ENCODE measurements at regions not wholly inside any gene's neighbourhood (a gene's known extent, or its start where the extent isn't known, plus 50 kb on each side); places are given as distances from the start of the nearest gene placed in this dataset.

GRCh38 chr7:10038351-10038750 is 935.3 kb upstream of the PHF14 start:
- TF ChIP-seq CTCF (IDR thresholded peaks at IDR 0.05; ENCODE audit: insufficient read depth, low read depth, low read length) (no peak), EZH2 (IDR thresholded peaks at IDR 0.05; ENCODE audit: insufficient read depth, low read length) (no peak)
- no peaks in the 10 kb centered on the region for H4K20me1 ChIP-seq (ENCODE audit: insufficient read depth, low read length)
- Mint-ChIP-seq H3K27ac (ENCODE audit: unreplicated experiment) (no peak overlapping the region), H3K9me3 (ENCODE audit: unreplicated experiment) (no peaks in the 10 kb centered on the region), H3K4me3 (ENCODE audit: unreplicated experiment) (no peak overlapping the region), H3K4me1 (ENCODE audit: low read depth, unreplicated experiment) (peaks cover 17% of the 10 kb centered on the region), H3K27me3 (ENCODE audit: low read depth, unreplicated experiment) (no peaks in the 10 kb centered on the region), H3K36me3 (ENCODE audit: low read depth, unreplicated experiment) (no peaks in the 10 kb centered on the region)
- no peak overlapping the region for H3K4me2 ChIP-seq (ENCODE audit: low read length)
- H2AFZ ChIP-seq (ENCODE audit: low read depth, low read length), result no peak overlapping the region
- no peak overlapping the region for H3K4me3 ChIP-seq (ENCODE audit: insufficient read depth, low read depth, low read length)
- H3K27ac ChIP-seq (ENCODE audit: low read depth, low read length), result no peak overlapping the region
- no peak overlapping the region for H3K9ac ChIP-seq (ENCODE audit: low read length)
- peak; percentile 9 for FAIRE-seq
- no peak for DNase-seq (ENCODE audit: low read depth)
- no peaks in the 10 kb centered on the region for H3K79me2 ChIP-seq (ENCODE audit: insufficient read depth, low read length)
- no peaks in the 10 kb centered on the region for H3K4me1 ChIP-seq (ENCODE audit: insufficient read depth, low read length)
- no peaks in the 10 kb centered on the region for H3K36me3 ChIP-seq (ENCODE audit: insufficient read depth, low read length)
- H3K9me3 ChIP-seq (ENCODE audit: insufficient read depth, low read depth, low read length), result no peaks in the 10 kb centered on the region
- no peaks in the 10 kb centered on the region for H3K27me3 ChIP-seq (ENCODE audit: insufficient read depth, low read length)

DNA sequence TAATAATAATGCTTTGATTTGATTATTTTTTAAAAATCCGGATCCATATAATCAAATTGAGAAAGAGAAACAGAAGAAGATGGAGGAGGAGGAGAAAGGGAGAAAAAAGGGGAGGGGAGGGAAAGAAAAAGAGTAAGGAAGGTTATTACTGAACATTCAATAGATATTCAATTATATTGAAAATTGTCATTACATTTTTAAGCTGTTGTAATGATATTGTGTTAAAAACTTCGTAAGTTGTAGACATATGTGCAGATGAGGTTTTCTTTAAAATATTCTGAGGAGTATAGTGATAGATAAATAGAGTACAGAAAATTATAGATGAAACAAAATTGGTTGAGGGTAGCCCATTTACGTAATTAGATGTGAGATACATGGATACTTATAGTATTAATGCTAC is 933.0 kb upstream of the PHF14 start:
- peaks cover 2% of the 10 kb centered on the region for H3K4me1 Mint-ChIP-seq (ENCODE audit: low read depth, unreplicated experiment)
- Histone ChIP-seq H3K4me2 (ENCODE audit: low read length) (no peak overlapping the region), H3K36me3 (ENCODE audit: insufficient read depth, low read length) (no peaks in the 10 kb centered on the region), H3K27ac (ENCODE audit: low read depth, low read length) (no peak overlapping the region), H3K9me3 (ENCODE audit: insufficient read depth, low read depth, low read length) (no peaks in the 10 kb centered on the region), H4K20me1 (ENCODE audit: insufficient read depth, low read length) (no peaks in the 10 kb centered on the region), H3K79me2 (ENCODE audit: insufficient read depth, low read length) (no peaks in the 10 kb centered on the region), H2AFZ (ENCODE audit: low read depth, low read length) (no peak overlapping the region), H3K4me3 (ENCODE audit: insufficient read depth, low read depth, low read length) (no peak overlapping the region), H3K9ac (ENCODE audit: low read length) (no peak overlapping the region), H3K27me3 (ENCODE audit: insufficient read depth, low read length) (no peaks in the 10 kb centered on the region), H3K4me1 (ENCODE audit: insufficient read depth, low read length) (no peaks in the 10 kb centered on the region)
- no peaks in the 10 kb centered on the region for H3K36me3 Mint-ChIP-seq (ENCODE audit: low read depth, unreplicated experiment)
- DNase-seq (ENCODE audit: low read depth) (no peak), FAIRE-seq (no peak)
- no peaks in the 10 kb centered on the region for H3K27me3 Mint-ChIP-seq (ENCODE audit: low read depth, unreplicated experiment)
- no peak overlapping the region for H3K4me3 Mint-ChIP-seq (ENCODE audit: unreplicated experiment)
- no peaks in the 10 kb centered on the region for H3K9me3 Mint-ChIP-seq (ENCODE audit: unreplicated experiment)
- H3K27ac Mint-ChIP-seq (ENCODE audit: unreplicated experiment), result no peak overlapping the region
- TF ChIP-seq EZH2 (IDR thresholded peaks at IDR 0.05; ENCODE audit: insufficient read depth, low read length) (no peak), CTCF (IDR thresholded peaks at IDR 0.05; ENCODE audit: insufficient read depth, low read depth, low read length) (no peak)

DNA sequence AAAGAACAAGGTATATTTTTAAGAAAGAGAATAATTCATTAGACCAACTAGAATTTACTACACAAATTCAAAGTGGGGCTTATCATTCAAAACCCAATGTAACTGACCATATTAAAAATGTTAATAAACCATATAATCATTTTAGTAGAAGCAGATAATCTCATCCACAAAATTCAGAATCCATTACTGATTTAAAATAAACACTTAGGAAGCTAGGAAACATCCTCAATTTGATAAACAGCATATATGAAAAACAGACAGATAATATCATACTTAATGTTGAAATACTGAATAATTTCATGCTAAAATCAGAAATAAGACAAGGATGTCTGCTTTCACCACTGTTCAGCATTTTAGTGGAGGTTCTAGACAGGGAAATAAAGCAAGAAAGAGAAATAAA is 902.8 kb upstream of the PHF14 start:
- Mint-ChIP-seq H3K9me3 (ENCODE audit: unreplicated experiment) (no peaks in the 10 kb centered on the region), H3K36me3 (ENCODE audit: low read depth, unreplicated experiment) (no peaks in the 10 kb centered on the region), H3K27ac (ENCODE audit: unreplicated experiment) (no peak overlapping the region), H3K4me1 (ENCODE audit: low read depth, unreplicated experiment) (no peaks in the 10 kb centered on the region), H3K27me3 (ENCODE audit: low read depth, unreplicated experiment) (no peaks in the 10 kb centered on the region), H3K4me3 (ENCODE audit: unreplicated experiment) (no peak overlapping the region)
- Histone ChIP-seq H3K4me1 (ENCODE audit: insufficient read depth, low read length) (no peaks in the 10 kb centered on the region), H3K9ac (ENCODE audit: low read length) (no peak overlapping the region), H3K36me3 (ENCODE audit: insufficient read depth, low read length) (no peaks in the 10 kb centered on the region), H3K27me3 (ENCODE audit: insufficient read depth, low read length) (no peaks in the 10 kb centered on the region), H3K27ac (ENCODE audit: low read depth, low read length) (no peak overlapping the region), H3K9me3 (ENCODE audit: insufficient read depth, low read depth, low read length) (no peaks in the 10 kb centered on the region), H2AFZ (ENCODE audit: low read depth, low read length) (no peak overlapping the region), H4K20me1 (ENCODE audit: insufficient read depth, low read length) (no peaks in the 10 kb centered on the region), H3K4me3 (ENCODE audit: insufficient read depth, low read depth, low read length) (no peak overlapping the region), H3K4me2 (ENCODE audit: low read length) (no peak overlapping the region), H3K79me2 (ENCODE audit: insufficient read depth, low read length) (no peaks in the 10 kb centered on the region)
- no peak for TF ChIP-seq EZH2 (IDR thresholded peaks at IDR 0.05; ENCODE audit: insufficient read depth, low read length)
- TF ChIP-seq CTCF (IDR thresholded peaks at IDR 0.05; ENCODE audit: insufficient read depth, low read depth, low read length), result no peak
- DNase-seq (ENCODE audit: low read depth) (no peak), FAIRE-seq (no peak)

Data from astrocyte (in vitro differentiated cells and primary cell).